ENCODE measurements at regions not wholly inside any gene's neighbourhood (a gene's known extent, or its start where the extent isn't known, plus 50 kb on each side); places are given as distances from the start of the nearest gene placed in this dataset.

DNA sequence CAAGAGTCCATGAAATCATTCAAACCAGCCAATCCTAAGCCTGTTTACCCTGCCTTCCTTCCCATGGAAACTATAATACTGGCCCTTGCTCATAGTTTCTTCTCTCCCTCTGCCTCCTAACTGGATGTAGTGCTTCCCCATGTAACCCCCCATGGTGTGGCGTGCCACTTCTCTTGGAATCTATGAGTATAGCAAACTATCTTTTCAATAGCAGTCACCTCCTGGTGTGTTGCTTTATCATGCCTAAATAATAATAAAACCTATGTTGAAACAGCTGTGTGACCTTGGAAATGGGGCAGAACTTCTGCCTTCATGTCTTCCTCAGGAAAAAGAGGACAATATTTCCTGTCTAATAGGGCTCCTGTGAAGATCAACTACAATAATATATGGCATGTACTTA is 234.8 kb upstream of the EDNRA start:
- H2BK5ac ChIP-seq (ENCODE audit: low read depth, low read length), result no peak overlapping the region
- 93% methylated on average over 1 of the region's 1 CpG; no CpG with 5 or more reads in 1 of the 2 experiments for WGBS, 2 experiments (ENCODE audit: extremely low coverage in 1 of 2, insufficient coverage in 1 of 2, insufficient read length in 1 of 2, insufficient replicate concordance in 2 of 2, low coverage in 1 of 2, low lambda C conversion rate in 2 of 2, missing lambda C conversion rate in 1 of 2)
- TF ChIP-seq PHF8 (conservative IDR thresholded peaks at IDR 0.05; ENCODE audit: low read depth, low read length) (no peak), SIN3A (conservative IDR thresholded peaks at IDR 0.05 in 1 of 2, IDR thresholded peaks at IDR 0.05 in 1 of 2; ENCODE audit: low read depth in 1 of 2, low read length in 2 of 2) (no peak), GTF2F1 (IDR thresholded peaks at IDR 0.05; ENCODE audit: borderline replicate concordance, low read depth, low read length) (no peak), SUZ12 (IDR thresholded peaks at IDR 0.05; ENCODE audit: low read length) (no peak), JUN (IDR thresholded peaks at IDR 0.05; ENCODE audit: low read depth, low read length) (no peak), CHD2 (IDR thresholded peaks at IDR 0.05; ENCODE audit: low read length) (no peak), MAFK (IDR thresholded peaks at IDR 0.05; ENCODE audit: low read depth, low read length) (no peak), TAF1 (IDR thresholded peaks at IDR 0.05; ENCODE audit: low read depth, low read length) (no peak), SAP30 (IDR thresholded peaks at IDR 0.05; ENCODE audit: insufficient read depth, insufficient replicate concordance, low read length) (no peak)
- TF ChIP-seq, protein P1, sequence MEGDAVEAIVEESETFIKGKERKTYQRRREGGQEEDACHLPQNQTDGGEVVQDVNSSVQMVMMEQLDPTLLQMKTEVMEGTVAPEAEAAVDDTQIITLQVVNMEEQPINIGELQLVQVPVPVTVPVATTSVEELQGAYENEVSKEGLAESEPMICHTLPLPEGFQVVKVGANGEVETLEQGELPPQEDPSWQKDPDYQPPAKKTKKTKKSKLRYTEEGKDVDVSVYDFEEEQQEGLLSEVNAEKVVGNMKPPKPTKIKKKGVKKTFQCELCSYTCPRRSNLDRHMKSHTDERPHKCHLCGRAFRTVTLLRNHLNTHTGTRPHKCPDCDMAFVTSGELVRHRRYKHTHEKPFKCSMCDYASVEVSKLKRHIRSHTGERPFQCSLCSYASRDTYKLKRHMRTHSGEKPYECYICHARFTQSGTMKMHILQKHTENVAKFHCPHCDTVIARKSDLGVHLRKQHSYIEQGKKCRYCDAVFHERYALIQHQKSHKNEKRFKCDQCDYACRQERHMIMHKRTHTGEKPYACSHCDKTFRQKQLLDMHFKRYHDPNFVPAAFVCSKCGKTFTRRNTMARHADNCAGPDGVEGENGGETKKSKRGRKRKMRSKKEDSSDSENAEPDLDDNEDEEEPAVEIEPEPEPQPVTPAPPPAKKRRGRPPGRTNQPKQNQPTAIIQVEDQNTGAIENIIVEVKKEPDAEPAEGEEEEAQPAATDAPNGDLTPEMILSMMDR (IDR thresholded peaks at IDR 0.05; ENCODE audit: control extremely low read depth in 1 of 3, insufficient read depth in 1 of 3, low read depth in 1 of 3, low read length in 3 of 3), result no peak

More for the DNA sequence above, 234.8 kb upstream of the EDNRA start:
- ChIA-PET CTCF (ENCODE audit: partially characterized antibody) (interaction anchor here (0.5 kb wide), 1 partner anchor 665 kb away, joined by 3 read pairs; no protein-coding TSS in a partner anchor), POLR2A (ENCODE audit: partially characterized antibody) (no interaction called here)
- Histone ChIP-seq H3K23me2 (ENCODE audit: low read depth, low read length) (no peaks in the 10 kb centered on the region), H2AK5ac (ENCODE audit: low read depth, low read length) (no peak overlapping the region), H2AFZ (ENCODE audit: low read length) (no peak overlapping the region), H3K36me3 (ENCODE audit: control insufficient read depth in 2 of 4, insufficient read depth in 4 of 4, low read length in 3 of 4) (no peaks in the 10 kb centered on the region), H2BK20ac (ENCODE audit: low read length) (no peak overlapping the region), H3K9ac (replicated peaks in 1 of 4; ENCODE audit: extremely low read depth in 1 of 4, low read depth in 3 of 4, low read length in 3 of 4) (no peak overlapping the region), H2BK12ac (ENCODE audit: low read depth, low read length) (no peak overlapping the region), H3K27ac (ENCODE audit: low read depth, low read length) (no peak overlapping the region), H4K20me1 (replicated peaks in 1 of 2; ENCODE audit: control insufficient read depth in 1 of 2, insufficient read depth in 2 of 2, low read length in 2 of 2) (no peaks in the 10 kb centered on the region), H3K23ac (ENCODE audit: insufficient read length) (no peak overlapping the region), H3K4me2 (ENCODE audit: insufficient read depth in 1 of 2, low read depth in 2 of 2, low read length in 2 of 2) (no peak overlapping the region), H3K14ac (ENCODE audit: insufficient read length) (no peak overlapping the region), H4K8ac (ENCODE audit: extremely low read depth, insufficient read depth, low read length) (no peak overlapping the region), H3K27me3 (replicated peaks in 1 of 4; ENCODE audit: control insufficient read depth in 3 of 4, extremely low read depth in 1 of 4, insufficient read depth in 3 of 4, low read length in 3 of 4) (no peaks in the 10 kb centered on the region), H3K79me2 (ENCODE audit: control insufficient read depth in 1 of 2, insufficient read depth in 2 of 2, low read length in 2 of 2) (no peaks in the 10 kb centered on the region), H2BK15ac (ENCODE audit: low read length) (no peak overlapping the region), H2BK120ac (replicated peaks; ENCODE audit: low read depth, low read length) (no peak overlapping the region), H3K4ac (replicated peaks; ENCODE audit: insufficient read length, low read depth, low read length) (no peak overlapping the region), H3K18ac (ENCODE audit: extremely low read depth, low read length) (no peak overlapping the region), H4K5ac (ENCODE audit: insufficient read length, low read depth, low read length) (no peak overlapping the region), H3K9me3 (ENCODE audit: insufficient read depth in 2 of 2, low read depth in 1 of 2, low read length in 1 of 2) (no peaks in the 10 kb centered on the region), H3K79me1 (ENCODE audit: low read depth, low read length) (no peaks in the 10 kb centered on the region), H3K4me1 (replicated peaks in 1 of 4; ENCODE audit: control insufficient read depth in 3 of 4, insufficient read depth in 4 of 4, low read length in 3 of 4) (peaks cover 0 to 4% (median 0%) of the 10 kb centered on the region in 4 experiments; a peak in 1 of 7 replicates), H3K56ac (replicated peaks; ENCODE audit: insufficient read length, low read depth, low read length) (no peak overlapping the region), H3K4me3 (ENCODE audit: extremely low read depth in 1 of 4, insufficient read depth in 2 of 4, low read depth in 3 of 4, low read length in 4 of 4) (no peak overlapping the region), H4K91ac (replicated peaks; ENCODE audit: insufficient read length, low read length) (no peak overlapping the region)
- no peak for FAIRE-seq
- no peak for DNase-seq (ENCODE audit: low read depth in 1 of 2, low spot score in 2 of 2)
